OCI-LY1 (cell line): ENCODE measurements at regions not wholly inside any gene's neighbourhood (a gene's known extent, or its start where the extent isn't known, plus 50 kb on each side); places are given as distances from the start of the nearest gene placed in this dataset.

Source experiments
- CTCF ChIP-seq: fragments of 200-600 bp; sonication (generic), shearing (Covaris generic); IDR thresholded peaks from 2 replicates; pipeline ENCODE4 v1.5.1; 2017; ENCODE audit warnings: mild to moderate bottlenecking, antibody characterized with exemption, low read length, moderate library complexity, mixed read lengths
- EZH2 ChIP-seq: fragments of 200-600 bp; sonication (generic), shearing (Covaris generic); IDR thresholded peaks from 2 replicates; pipeline ENCODE4 v1.8.0; 2017; ENCODE audit warnings: borderline replicate concordance, mixed run types, mild to moderate bottlenecking, antibody characterized with exemption, low read length, moderate library complexity, mixed read lengths

GRCh38 chr2:13628122-13628521 lies 911.4 kb downstream of the TRIB2 start:
- TF ChIP-seq CTCF (no peak), EZH2 (no peak)
